H1 (cell line): ENCODE measurements at regions not wholly inside any gene's neighbourhood (a gene's known extent, or its start where the extent isn't known, plus 50 kb on each side); places are given as distances from the start of the nearest gene placed in this dataset.

ENCODE experiments used
- GABPA ChIP-seq: IDR thresholded peaks from 2 replicates; pipeline ENCODE4 v1.6.1; 2011; ENCODE audit warnings: mild to moderate bottlenecking, low read length, moderate library complexity, borderline replicate concordance; ENCODE audit not compliant: insufficient read depth
- SUZ12 ChIP-seq: fragments of 200-600 bp; sonication (generic); IDR thresholded peaks from 2 replicates; pipeline ENCODE4 v1.6.1; 2012; ENCODE audit warnings: mild to moderate bottlenecking, inconsistent platforms, low read length, moderate library complexity, mixed read lengths

DNA sequence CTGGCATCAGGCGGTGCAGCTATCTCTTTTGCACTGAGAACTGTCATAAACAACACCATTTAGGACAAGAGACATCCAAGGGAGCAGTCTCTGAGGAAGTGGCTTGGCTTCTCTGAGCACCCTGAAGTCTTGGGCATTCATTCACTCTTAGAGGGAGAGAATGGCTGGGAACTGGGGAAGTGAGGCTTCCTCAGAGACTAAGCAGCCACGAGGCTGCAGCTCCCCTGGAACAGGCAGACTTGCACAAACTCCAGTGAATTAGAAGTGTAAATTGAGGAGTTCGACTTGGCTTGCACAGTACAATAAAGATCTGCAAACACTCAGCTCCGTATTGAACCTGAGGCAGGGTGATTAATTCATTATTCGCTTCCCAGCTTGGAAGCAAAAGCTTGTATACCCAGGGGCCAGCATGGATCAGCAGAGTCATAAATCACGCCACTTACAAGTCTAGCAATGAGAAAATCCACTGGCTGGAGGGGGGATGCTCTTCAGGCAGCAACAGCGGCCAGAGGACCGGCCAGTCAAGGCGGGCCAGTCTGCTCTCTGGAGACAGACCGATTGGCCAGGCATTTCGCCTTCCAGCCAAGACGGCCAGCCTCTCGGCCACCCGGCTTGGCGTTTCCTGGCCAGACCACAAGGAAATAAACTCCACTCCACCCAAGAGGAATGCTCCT, 118.8 kb upstream of the ADPGK start (continued):
- TF ChIP-seq SUZ12: no peak
- TF ChIP-seq GABPA: no peak
- TF ChIP-seq, all 59 proteins: peak for 0
